Occipital lobe (tissue), 1 donor: ENCODE measurements at regions not wholly inside any gene's neighbourhood (a gene's known extent, or its start where the extent isn't known, plus 50 kb on each side); places are given as distances from the start of the nearest gene placed in this dataset.
"Not testable (repeated sequence)": the region's sequence is repeated elsewhere in the genome, so short reads cannot be mapped to it uniquely, and the experiment has no call there.

Source experiments
- DNase-seq: peaks from one replicate; lab custom pipeline; 2025; lab: John Stamatoyannopoulos, UW

- no peak for DNase-seq
Measured at GRCh38 chr11:42960521-42961088, 351.2 kb upstream of the API5 start.

- no peak for DNase-seq
Measured at GRCh38 chr11:42967653-42968052, 344.1 kb upstream of the API5 start.

GRCh38 chr11:42972741-42973140, 339.1 kb upstream of the API5 start:
- DNase-seq = no peak

- no peak for DNase-seq
Measured at GRCh38 chr11:42974510-42975179, 337.2 kb upstream of the API5 start.

GRCh38 chr11:42975180-42975529, 336.6 kb upstream of the API5 start:
- no peak for DNase-seq

- no peak for DNase-seq
Measured at GRCh38 chr11:42976636-42977217, 335.1 kb upstream of the API5 start.

- DNase-seq = no peak
Measured at GRCh38 chr11:42992594-42992993, 319.2 kb upstream of the API5 start.

- DNase-seq = no peak
Measured at GRCh38 chr11:42996421-42997307, 315.1 kb upstream of the API5 start.

- not testable (repeated sequence) for DNase-seq
Measured at GRCh38 chr11:43004879-43005278, 306.9 kb upstream of the API5 start.

GRCh38 chr11:43010042-43010441, 301.8 kb upstream of the API5 start:
- no peak for DNase-seq

- no peak for DNase-seq
Measured at GRCh38 chr11:43012606-43013005, 299.2 kb upstream of the API5 start.

GRCh38 chr11:43021466-43021865, 290.3 kb upstream of the API5 start:
- no peak for DNase-seq

GRCh38 chr11:43034341-43034740, 277.5 kb upstream of the API5 start:
- DNase-seq = no peak

- DNase-seq = no peak
Measured at GRCh38 chr11:43035086-43035485, 276.7 kb upstream of the API5 start.

- no peak for DNase-seq
Measured at GRCh38 chr11:43053638-43054412, 258.0 kb upstream of the API5 start.

GRCh38 chr11:43067681-43068080, 244.1 kb upstream of the API5 start:
- no peak for DNase-seq

- no peak for DNase-seq
Measured at GRCh38 chr11:43071338-43071737, 240.5 kb upstream of the API5 start.

GRCh38 chr11:43072096-43072495, 239.7 kb upstream of the API5 start:
- DNase-seq = no peak

GRCh38 chr11:43072911-43073310, 238.9 kb upstream of the API5 start:
- no peak for DNase-seq

GRCh38 chr11:43074810-43075209, 237.0 kb upstream of the API5 start:
- no peak for DNase-seq

GRCh38 chr11:43101113-43101512, 210.7 kb upstream of the API5 start:
- DNase-seq = no peak

GRCh38 chr11:43116071-43116470, 195.7 kb upstream of the API5 start:
- DNase-seq = no peak
